Umbilical cord (tissue), 1 donor: ENCODE measurements at regions not wholly inside any gene's neighbourhood (a gene's known extent, or its start where the extent isn't known, plus 50 kb on each side); places are given as distances from the start of the nearest gene placed in this dataset.
A peak's percentile ranks its signal among the peaks of the same experiment; 100 is the strongest.

ENCODE experiments used
- DNase-seq: peaks from one replicate; pipeline ENCODE4 v3.0.0-alpha.2; 2015; ENCODE audit warnings: low spot score

DNA sequence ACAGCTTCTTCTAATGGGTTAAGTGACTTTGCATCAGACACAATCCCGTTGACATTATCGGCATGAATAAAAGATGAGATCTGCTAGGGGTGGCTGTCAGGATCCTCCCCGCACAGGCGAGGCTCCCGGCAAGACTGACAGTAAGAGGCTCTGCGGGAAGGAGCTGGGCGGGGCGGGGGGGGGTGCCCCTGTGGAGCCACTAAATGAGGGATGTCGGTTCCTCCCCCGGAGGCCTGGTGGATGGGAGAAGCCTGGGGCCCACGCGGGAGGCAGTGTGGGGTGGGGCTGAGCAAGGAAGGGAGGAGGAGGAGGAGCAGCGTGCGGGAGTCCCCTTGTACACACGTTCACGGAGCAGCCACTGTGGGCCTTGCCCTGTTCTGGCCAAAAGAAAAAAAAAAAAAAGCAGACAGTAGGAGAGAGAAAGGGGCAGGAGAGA is 190.9 kb upstream of the GSE1 start:
- DNase-seq = peak; percentile 65

DNA sequence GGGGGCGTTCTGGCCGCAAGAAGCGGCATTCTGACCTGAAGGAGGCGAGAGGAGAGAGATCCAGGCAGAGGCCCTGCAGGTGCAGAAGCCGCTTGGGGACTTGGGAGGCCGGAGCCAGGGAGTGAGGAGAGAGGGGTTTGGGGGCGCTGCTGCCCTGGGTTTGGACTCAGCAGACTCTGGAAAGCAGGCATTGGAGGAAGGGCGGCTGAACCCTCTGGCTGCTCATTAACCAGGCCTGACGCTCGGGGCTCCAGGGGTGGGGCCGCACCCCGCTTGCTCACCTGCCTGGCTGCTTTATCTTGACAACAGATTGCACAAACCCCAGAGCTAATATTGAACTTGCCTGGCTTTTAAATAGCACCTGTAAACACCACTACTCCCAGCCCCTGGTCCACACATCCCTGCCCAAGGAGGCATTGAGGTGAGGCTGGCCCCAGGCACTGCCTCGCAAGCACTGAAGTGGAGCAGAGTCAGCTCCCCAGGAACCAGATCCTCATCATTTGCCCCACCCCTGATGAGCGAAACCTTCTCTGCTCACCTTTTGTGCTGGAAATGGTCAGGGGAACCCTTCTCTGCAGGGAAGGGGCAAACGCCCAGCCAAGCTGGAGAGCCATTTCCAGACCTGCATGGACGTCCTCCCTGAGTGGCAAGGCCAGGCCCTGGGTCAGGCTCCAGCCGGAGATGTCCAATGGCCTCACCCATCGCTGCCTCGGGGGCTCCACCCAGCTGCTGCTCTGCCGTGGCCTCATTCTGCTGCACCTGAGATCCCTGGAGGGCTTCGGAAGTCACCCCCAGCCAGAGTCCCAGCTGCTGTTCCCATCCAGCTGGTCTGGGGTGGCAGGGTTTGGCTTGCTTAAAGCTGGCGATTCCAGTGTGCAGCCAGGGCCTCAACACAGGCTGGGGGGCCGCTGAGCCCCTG is 190.2 kb upstream of the GSE1 start:
- peak; percentile 51 for DNase-seq

- no peak for DNase-seq
These were observed 189.5 kb upstream of the GSE1 start for GRCh38 chr16:85423631-85424030.

GRCh38 chr16:85424260-85425073 is 188.7 kb upstream of the GSE1 start:
- no peak for DNase-seq

GRCh38 chr16:85425074-85425662 is 188.0 kb upstream of the GSE1 start:
- no peak for DNase-seq

- no peak for DNase-seq
These were observed 186.3 kb upstream of the GSE1 start for GRCh38 chr16:85426806-85427205.

GRCh38 chr16:85428168-85428898 is 184.8 kb upstream of the GSE1 start:
- no peak for DNase-seq

- no peak for DNase-seq
These were observed 184.0 kb upstream of the GSE1 start for GRCh38 chr16:85428899-85429775.

DNA sequence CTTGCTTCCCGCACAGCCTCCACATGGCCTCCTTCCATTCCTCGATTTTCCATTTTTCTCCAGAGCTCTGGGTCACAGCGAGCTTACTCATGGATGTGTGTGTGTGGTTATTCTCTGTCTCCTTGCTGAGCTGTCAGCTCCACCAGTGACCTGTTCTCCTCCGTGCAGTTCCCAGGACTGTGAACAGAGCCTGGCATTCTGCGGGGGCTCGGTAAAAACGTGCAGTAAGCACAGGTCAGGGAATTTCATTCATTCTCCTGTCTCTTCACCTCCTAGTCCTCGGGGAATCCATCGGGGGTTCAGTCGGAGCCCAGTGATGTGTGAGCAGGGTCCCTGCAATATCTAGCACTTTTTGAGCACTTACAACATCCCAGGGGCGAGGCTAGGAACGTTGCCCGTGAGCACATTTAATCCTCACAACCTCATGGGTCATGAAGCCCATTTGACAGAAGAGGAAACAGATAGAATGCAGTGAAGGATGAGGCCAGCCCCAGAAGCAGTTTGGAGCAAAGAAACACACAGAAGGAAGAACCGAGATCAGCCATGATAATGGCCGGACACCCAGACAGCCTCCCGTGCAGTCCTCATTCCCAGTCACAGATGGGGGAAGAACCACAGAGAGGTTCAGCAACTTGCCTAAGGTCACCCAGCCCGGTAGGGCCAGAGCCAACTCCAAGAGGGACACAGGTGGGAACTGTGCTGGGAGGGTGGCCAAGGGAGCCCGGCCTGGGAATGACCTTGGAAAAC is 183.2 kb upstream of the GSE1 start:
- peak; percentile 38 for DNase-seq

DNA sequence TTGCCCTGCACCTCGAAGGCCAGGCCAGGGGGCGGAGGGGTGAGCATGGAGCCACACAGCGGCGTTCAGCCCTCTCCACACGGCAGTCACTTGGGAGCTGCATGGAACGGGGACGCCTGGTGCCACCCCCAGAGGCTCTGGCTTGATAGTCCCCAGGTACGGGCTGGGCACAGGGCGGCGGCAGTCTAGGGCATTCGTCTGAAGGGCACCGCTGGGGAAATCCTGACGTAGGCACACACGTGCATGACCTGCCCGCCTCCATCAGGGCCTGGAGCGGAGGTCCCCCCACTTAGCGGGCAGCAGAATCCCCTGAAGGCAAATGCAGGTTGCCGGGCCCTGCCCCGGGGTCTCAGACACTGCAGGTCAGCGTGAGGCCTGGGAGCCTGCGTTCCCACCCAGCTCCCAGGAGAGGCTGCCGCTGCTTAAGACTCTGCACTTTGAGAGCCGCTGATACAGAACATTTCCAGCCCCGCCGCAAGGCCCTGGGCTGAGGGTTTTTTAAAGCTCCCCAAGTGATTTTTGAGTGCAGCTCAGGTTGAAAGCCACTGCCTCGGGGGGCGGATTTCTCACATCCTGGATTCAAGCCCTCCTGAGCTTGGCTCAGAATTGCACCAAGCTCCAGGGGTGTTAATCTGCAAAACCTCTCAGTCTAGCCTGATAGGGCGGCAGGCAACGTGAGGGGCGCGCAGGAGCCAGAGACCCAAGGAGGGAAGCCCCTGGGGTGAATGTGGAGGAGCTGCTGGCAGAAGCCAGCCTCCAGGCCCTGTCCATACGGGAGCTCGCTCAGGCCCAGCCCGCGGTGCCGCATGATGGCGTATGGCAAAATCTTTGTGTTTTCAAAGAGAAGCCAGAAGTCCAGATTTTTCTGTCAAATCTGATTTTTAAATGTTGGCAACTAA is 182.3 kb upstream of the GSE1 start:
- DNase-seq = no peak

DNA sequence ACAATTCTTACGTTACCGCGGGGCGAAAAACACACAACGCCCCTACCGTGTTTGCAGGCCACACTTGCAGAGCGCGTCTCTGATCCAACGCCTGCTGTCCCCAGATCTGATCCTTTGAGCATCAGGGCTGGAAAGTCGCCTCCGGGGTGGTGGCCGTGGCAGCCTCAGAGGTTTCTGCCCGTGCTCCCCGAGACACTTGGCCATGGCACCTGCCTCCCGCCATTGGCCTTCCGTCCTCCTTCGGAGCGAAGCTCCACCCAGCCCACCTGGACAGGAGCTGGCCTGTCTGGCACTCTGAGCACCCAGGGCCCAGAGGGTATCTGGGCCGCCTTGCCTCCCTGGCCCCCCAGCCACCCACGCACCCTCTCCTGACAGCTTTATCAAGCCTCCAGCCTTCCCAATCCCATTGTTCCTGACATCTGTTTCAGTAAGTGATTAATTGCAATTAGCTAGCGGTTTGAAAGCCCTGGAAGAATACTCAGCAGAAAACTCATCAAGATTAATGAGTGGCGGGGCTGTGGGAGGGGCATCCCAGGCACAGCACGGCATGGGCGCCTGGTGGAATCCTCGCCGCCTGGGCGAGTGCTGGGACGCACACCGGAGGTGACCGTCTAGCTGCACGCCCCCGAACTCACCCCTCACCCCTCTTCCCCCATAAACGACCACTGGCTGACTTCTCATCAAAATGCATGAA is 181.5 kb upstream of the GSE1 start:
- DNase-seq = no peak

DNA sequence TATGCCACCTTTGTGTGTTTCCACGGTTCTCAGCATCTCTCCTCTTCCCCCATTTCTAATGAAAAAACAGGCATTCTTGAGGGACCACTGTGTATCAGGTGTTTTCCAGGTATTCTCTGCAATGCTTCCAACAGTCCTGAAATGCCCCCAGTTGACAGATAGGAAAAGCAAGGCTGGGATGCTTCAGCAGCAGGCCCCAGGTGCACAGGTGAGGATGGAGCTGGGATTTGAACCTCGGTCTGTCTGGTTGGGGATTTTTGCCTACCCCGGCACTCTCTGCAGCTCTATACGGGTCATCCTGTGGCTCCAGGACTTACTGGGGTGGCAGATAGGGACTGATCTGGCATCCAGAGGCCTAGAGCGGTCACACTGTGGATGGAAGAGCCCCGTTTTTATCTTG is 180.5 kb upstream of the GSE1 start:
- no peak for DNase-seq

GRCh38 chr16:85433477-85433876 is 179.6 kb upstream of the GSE1 start:
- no peak for DNase-seq

- no peak for DNase-seq
These were observed 177.8 kb upstream of the GSE1 start for GRCh38 chr16:85435286-85435685.

GRCh38 chr16:85435700-85436099 is 177.4 kb upstream of the GSE1 start:
- DNase-seq = no peak

- DNase-seq = no peak
These were observed 176.9 kb upstream of the GSE1 start for GRCh38 chr16:85436207-85436606.

DNA sequence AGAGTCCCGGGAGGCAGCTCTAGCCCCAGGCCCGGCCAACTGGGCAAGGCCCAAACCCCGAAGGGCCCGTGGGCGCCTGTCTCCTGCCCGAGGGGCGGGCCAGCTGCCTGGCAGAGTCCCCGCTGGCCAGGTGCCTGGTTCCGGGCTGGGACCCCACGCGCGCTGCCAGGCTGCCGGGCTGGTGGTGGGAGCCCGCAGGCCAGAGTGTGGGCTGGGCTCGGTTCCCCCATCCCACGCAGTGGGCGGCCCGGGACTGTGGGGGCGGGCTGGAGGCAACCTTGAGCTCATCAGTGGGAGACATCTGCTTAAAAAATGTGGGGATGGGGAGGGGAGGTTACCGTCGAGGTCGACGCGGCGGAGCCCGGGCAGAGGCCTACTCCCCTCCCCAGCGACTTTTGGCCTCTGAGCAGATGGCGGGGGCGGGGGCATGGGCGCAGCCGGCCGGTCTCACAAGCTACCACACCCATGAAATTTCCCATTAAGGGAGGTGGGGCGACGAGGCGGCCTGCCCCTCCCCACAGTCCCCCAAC is 176.4 kb upstream of the GSE1 start:
- peak; percentile 84 for DNase-seq
